Prostate gland (tissue), 2 donors: ENCODE measurements at regions not wholly inside any gene's neighbourhood (a gene's known extent, or its start where the extent isn't known, plus 50 kb on each side); places are given as distances from the start of the nearest gene placed in this dataset.

Experiments used
- DNase-seq: peaks from one replicate; pipeline ENCODE4 v3.0.0-alpha.2; 2019; ENCODE audit warnings: low spot score
- H3K27ac ChIP-seq, 2 donors: fragments of 200-600 bp; sonication (generic); 2 replicates each; pipeline ENCODE4 v1.5.1; 2017 to 2019
- H3K27me3 ChIP-seq: fragments of 200-600 bp; sonication (generic); replicated peaks from 2 replicates; pipeline ENCODE4 v1.5.1; 2019; ENCODE audit not compliant: insufficient read depth
- H3K36me3 ChIP-seq, 2 donors: fragments of 200-600 bp; sonication (generic); 1 replicate in 1 of 2; 2 replicates in 1 of 2; pipeline versions ENCODE4 v1.5.1 to v1.8.1; 2017 to 2019
- H3K4me1 ChIP-seq: fragments of 200-600 bp; sonication (generic); replicated peaks from 2 replicates; pipeline ENCODE4 v1.5.1; 2019
- H3K4me3 ChIP-seq, 2 donors: fragments of 200-600 bp; sonication (generic); 2 replicates each; pipeline ENCODE4 v1.5.1; 2017 to 2019
- H3K9me3 ChIP-seq: fragments of 200-600 bp; sonication (generic); 2 replicates; pipeline ENCODE4 v1.5.1; 2017
- POLR2A ChIP-seq: fragments of 450-650 bp; IDR thresholded peaks from one replicate; pipeline ENCODE4 v1.6.1; 2016; ENCODE audit warnings: antibody characterized with exemption, mild to moderate bottlenecking
- POLR2AphosphoS5 ChIP-seq: sonication (generic); formaldehyde crosslinking; IDR thresholded peaks from one replicate; pipeline ENCODE4 v1.6.1; 2017; ENCODE audit warnings: antibody characterized with exemption
- WGBS: methylation state at CpG from one replicate; pipeline ENCODE4 v1.1.5; 2018; 5-methylcytosine and 5-hydroxymethylcytosine counted together
- intact Hi-C: fragments of 100-400 bp; cut with DNase I; formaldehyde crosslinking; loops from one replicate; pipeline ENCODE4 v1.14.2; 2022
- TF ChIP-seq, protein P1 (sequence below), 4 experiments: fragments of 200-600 bp in 2 of 4; fragments of 450-650 bp in 2 of 4; sonication (generic) in 2 of 4; IDR thresholded peaks; 1 replicate in 3 of 4; 2 replicates in 1 of 4; pipeline ENCODE4 v1.5.1; 2016 to 2019; ENCODE audit warnings: antibody characterized with exemption in 4 of 4, mild to moderate bottlenecking in 2 of 4, moderate library complexity in 2 of 4

DNA sequence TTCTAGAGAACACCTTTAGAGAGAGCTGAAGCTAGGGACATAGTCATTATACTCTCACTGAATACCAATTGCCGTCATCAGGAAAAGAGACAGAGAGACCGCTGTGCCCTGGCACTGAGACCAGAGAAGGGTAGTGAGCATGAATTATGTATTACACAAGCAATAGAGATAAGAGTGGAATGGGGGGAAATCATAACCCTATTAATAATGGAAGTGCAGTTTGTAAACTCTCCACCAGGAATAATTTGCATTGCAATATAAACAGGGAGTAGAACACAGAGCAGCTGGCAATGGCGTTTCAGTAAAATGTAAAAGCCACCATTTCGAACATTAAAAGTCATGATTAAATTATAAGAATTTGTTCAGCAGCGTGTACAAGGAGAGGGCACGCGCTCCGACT is 244.5 kb downstream of the MAFB start:
- TF ChIP-seq, protein P1, sequence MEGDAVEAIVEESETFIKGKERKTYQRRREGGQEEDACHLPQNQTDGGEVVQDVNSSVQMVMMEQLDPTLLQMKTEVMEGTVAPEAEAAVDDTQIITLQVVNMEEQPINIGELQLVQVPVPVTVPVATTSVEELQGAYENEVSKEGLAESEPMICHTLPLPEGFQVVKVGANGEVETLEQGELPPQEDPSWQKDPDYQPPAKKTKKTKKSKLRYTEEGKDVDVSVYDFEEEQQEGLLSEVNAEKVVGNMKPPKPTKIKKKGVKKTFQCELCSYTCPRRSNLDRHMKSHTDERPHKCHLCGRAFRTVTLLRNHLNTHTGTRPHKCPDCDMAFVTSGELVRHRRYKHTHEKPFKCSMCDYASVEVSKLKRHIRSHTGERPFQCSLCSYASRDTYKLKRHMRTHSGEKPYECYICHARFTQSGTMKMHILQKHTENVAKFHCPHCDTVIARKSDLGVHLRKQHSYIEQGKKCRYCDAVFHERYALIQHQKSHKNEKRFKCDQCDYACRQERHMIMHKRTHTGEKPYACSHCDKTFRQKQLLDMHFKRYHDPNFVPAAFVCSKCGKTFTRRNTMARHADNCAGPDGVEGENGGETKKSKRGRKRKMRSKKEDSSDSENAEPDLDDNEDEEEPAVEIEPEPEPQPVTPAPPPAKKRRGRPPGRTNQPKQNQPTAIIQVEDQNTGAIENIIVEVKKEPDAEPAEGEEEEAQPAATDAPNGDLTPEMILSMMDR (IDR thresholded peaks at IDR 0.05), result peak in 1 of 4 experiments; percentile 8
- TF ChIP-seq POLR2A, result no peak
- Histone ChIP-seq H3K9me3 (no peaks in the 10 kb centered on the region), H3K4me1 (no peaks in the 10 kb centered on the region), H3K4me3 (no peak overlapping the region), H3K36me3 (no peaks in the 10 kb centered on the region), H3K27me3 (no peaks in the 10 kb centered on the region), H3K27ac (no peak overlapping the region)
- DNase-seq, result no peak
- WGBS, result 91% methylated on average over 8 of the region's 8 CpGs
- intact Hi-C loops, result no loop called here

DNA sequence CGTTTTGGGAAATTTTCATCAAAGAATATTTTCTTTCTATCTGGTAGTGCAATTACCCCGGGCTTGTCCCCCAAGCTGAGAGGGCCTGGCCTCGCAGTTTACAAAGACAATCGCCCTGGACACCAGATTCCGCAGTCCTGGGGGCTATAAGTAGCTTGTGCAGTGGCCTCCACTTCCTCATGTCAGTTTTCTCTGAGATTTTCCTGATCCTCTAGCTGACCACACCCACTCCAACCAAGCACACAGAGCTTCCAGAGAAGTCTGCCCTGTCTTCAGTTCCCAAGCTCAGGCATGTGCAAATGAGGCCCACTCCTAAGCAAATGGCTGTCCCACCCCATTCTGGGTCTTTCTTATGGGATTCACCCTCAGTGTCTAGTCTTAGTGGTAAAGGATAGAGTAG is 245.3 kb downstream of the MAFB start:
- no peak for DNase-seq
- no peaks in the 10 kb centered on the region for H3K36me3 ChIP-seq
- H3K27me3 ChIP-seq, result no peaks in the 10 kb centered on the region
- TF ChIP-seq POLR2AphosphoS5 (no peak), POLR2A (no peak)
- TF ChIP-seq, protein P1 (IDR thresholded peaks at IDR 0.05), result no peak
- no peak overlapping the region for H3K4me3 ChIP-seq
- 84% methylated on average over 5 of the region's 5 CpGs for WGBS
- intact Hi-C loops, result no loop called here
- H3K9me3 ChIP-seq, result no peaks in the 10 kb centered on the region
- no peaks in the 10 kb centered on the region for H3K4me1 ChIP-seq
- H3K27ac ChIP-seq, result no peak overlapping the region

DNA sequence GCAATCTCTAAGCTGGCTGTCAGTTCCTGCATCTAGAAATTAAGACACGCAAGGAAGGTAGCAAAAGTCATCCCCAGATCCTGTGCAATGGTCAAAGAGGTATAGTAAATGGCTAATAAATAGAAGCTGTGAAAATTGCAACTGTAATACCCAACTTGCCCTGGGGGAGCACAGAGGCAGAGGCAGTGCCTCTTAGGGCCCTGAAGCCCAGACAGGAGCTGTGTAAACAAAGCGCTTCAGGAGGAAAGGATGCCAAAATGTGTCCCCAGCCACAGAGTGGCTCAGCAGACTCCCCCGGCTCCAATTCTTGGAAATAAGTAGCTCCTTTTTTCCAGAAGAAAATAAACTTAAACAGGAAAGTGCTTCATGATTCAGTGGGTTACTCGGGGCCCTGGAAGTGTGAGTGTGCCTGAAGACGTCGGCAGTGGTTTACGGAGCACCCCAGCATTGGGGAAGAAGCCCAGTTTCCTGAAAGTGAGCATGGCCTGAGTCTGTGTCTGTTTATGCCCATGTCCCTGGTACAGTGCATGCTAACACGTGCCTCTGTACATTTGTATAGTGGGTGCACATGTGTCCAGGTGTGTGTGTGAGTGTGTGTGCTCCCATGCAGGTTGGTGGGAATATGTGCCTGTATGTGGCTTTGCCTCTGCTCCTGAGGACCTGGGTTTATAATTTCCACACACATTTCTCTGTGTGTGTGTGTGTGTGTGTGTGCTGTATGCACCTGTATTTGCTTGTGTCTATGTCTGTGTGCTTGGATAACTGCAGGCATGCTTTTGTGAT is 246.7 kb downstream of the MAFB start:
- no peak for TF ChIP-seq POLR2A
- no peak for TF ChIP-seq POLR2AphosphoS5
- TF ChIP-seq, protein P1 (IDR thresholded peaks at IDR 0.05), result no peak
- no peak for DNase-seq
- 36% methylated on average over 8 of the region's 8 CpGs for WGBS
- no peaks in the 10 kb centered on the region for H3K36me3 ChIP-seq
- H3K4me1 ChIP-seq, result no peaks in the 10 kb centered on the region
- H3K9me3 ChIP-seq, result no peaks in the 10 kb centered on the region
- intact Hi-C loops, result no loop called here
- H3K27me3 ChIP-seq, result no peaks in the 10 kb centered on the region
- H3K4me3 ChIP-seq, result no peak overlapping the region
- no peak overlapping the region for H3K27ac ChIP-seq

DNA sequence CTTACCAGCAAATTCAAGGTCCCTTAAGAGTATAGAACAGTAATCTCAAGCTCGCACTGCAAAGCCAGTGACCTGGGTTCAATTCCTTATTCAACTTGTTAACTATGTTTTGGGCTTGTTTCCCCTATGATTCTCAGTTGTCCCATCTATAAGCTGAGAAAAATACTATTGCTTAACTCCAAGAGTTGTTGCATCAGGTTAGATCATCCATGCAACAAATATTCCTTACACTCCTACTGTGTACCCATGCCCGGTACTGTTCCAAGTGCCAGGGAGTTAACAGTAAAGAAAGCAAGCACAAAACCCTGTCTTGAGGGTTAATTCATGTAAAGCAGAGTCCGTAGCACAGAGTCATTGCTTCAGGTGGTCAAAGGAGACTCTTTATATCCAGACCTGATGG is 247.3 kb downstream of the MAFB start:
- H3K9me3 ChIP-seq, result no peaks in the 10 kb centered on the region
- 83% methylated on average over 3 of the region's 3 CpGs for WGBS
- no peaks in the 10 kb centered on the region for H3K27me3 ChIP-seq
- no peaks in the 10 kb centered on the region for H3K36me3 ChIP-seq
- TF ChIP-seq POLR2AphosphoS5 (no peak), POLR2A (no peak)
- TF ChIP-seq, protein P1 (IDR thresholded peaks at IDR 0.05), result no peak
- no peak for DNase-seq
- H3K4me3 ChIP-seq, result no peak overlapping the region
- no peaks in the 10 kb centered on the region for H3K4me1 ChIP-seq
- intact Hi-C loops, result no loop called here
- no peak overlapping the region for H3K27ac ChIP-seq

DNA sequence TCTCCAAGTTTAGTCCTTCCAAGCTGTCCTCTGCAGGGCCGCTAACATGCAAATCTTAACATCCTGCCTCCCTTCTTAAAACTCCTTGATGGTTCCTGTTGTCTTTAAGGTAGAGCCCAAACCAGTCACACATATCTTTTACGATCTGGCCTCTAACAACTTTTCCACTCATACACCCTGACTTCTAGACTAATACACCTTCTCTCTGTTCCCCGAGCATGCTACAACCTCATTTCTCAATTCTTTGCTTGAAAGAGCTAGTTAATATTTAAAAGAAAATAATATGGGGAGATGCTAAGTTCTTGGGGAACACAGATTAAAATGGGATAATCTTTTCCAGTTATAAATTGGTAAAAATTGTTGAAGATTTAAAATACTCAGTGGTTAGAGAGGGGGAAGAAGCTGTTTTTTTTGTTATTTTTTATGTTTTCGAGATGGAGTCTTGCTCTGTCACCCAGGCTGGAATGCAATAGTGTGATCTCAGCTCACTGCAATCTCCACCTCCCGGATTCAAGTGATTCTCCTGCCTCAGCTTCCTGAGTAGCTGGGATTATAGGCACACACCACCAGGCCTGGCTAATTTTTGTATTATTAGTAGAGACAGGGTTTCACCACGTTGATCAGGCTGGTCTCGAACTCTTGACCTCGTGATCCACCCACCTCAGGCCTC is 250.7 kb downstream of the MAFB start:
- intact Hi-C loops, result no loop called here

More for the DNA sequence above, 250.7 kb downstream of the MAFB start:
- DNase-seq, result no peak
- TF ChIP-seq, protein P1 (IDR thresholded peaks at IDR 0.05), result no peak
- TF ChIP-seq POLR2A, result no peak
- no peak for TF ChIP-seq POLR2AphosphoS5
- H3K36me3 ChIP-seq, result no peaks in the 10 kb centered on the region
- WGBS, result 82% methylated on average over 8 of the region's 8 CpGs
- H3K27me3 ChIP-seq, result no peaks in the 10 kb centered on the region
- no peak overlapping the region for H3K27ac ChIP-seq
- H3K4me1 ChIP-seq, result no peaks in the 10 kb centered on the region
- no peaks in the 10 kb centered on the region for H3K9me3 ChIP-seq
- H3K4me3 ChIP-seq, result no peak overlapping the region
